A549 (cell line): ENCODE measurements at regions not wholly inside any gene's neighbourhood (a gene's known extent, or its start where the extent isn't known, plus 50 kb on each side); places are given as distances from the start of the nearest gene placed in this dataset.

Experiments
- ATAC-seq, 2 experiments: fragments of 200-7000 bp in 1 of 2; fragments of >200 bp in 1 of 2; cut with Nextera tagmentation in 1 of 2; cut with Tn5 transposase in 1 of 2; 3 replicates each; pipeline versions ENCODE4 v1.8.0 to v1.9.1; 2018 to 2020; ENCODE audit warnings: mild to moderate bottlenecking in 1 of 2, moderate library complexity in 1 of 2
- CTCF ChIA-PET: fragments of 300-600 bp; sonication (Branson Sonifier 250); formaldehyde crosslinking; extraction: SDS; loops from one replicate; lab custom pipeline; 2021; ENCODE audit warnings: antibody characterized with exemption, inconsistent platforms; lab: Yijun Ruan, JAX
- POLR2A ChIA-PET: fragments of 350-600 bp; formaldehyde crosslinking; extraction: SDS; loops from one replicate; lab custom pipeline; 2021; ENCODE audit warnings: antibody characterized with exemption, inconsistent platforms; lab: Yijun Ruan, JAX
- DNase-seq, 2 experiments: peaks; one replicate each; pipeline versions ENCODE4 v3.0.0 to v3.0.0-alpha.2; 2011 to 2016; ENCODE audit warnings: low read depth in 1 of 2, low spot score in 1 of 2
- FAIRE-seq: peaks from 2 replicates; lab custom pipeline; 2011; peaks lifted over from hg19 to GRCh38; lab: Jason Lieb, UNC
- H3K27ac ChIP-seq, 2 experiments: fragments of >200 bp; sonication (Bioruptor Twin); formaldehyde crosslinking; 3 replicates each; pipeline ENCODE4 v1.5.1; 2016 to 2017
- H3K4me1 ChIP-seq: fragments of >200 bp; sonication (Bioruptor Twin); formaldehyde crosslinking; 3 replicates; pipeline ENCODE4 v1.6.1; 2016
- H3K4me2 ChIP-seq: fragments of >200 bp; sonication (Bioruptor Twin); formaldehyde crosslinking; 3 replicates; pipeline ENCODE4 v1.6.1; 2016
- H3K4me3 ChIP-seq: fragments of >200 bp; sonication (Bioruptor Twin); formaldehyde crosslinking; 3 replicates; pipeline ENCODE4 v1.5.1; 2016
- H3K9me3 ChIP-seq: fragments of >200 bp; sonication (Bioruptor Twin); formaldehyde crosslinking; 3 replicates; pipeline ENCODE4 v1.6.1; 2016
- BCL3 ChIP-seq: fragments of >200 bp; sonication (Bioruptor Twin); formaldehyde crosslinking; IDR thresholded peaks from 3 replicates; pipeline ENCODE4 v1.6.1; 2016
- CBX8 ChIP-seq: fragments of 200-600 bp; sonication (generic); IDR thresholded peaks from 2 replicates; pipeline ENCODE4 v1.6.1; 2016
- EP300 ChIP-seq, 2 experiments: fragments of >200 bp; sonication (Bioruptor Twin); formaldehyde crosslinking; IDR thresholded peaks; 2 replicates in 1 of 2; 3 replicates in 1 of 2; pipeline ENCODE4 v1.6.1; 2016 to 2017
- FOSL2 ChIP-seq, 2 experiments: fragments of 450-650 bp in 1 of 2; fragments of >200 bp in 1 of 2; sonication (Bioruptor Twin) in 1 of 2; formaldehyde crosslinking; IDR thresholded peaks; 2 replicates each; pipeline versions ENCODE4 v1.5.0 to v1.6.1; 2016 to 2020; ENCODE audit warnings: mild to moderate bottlenecking in 1 of 2, moderate library complexity in 1 of 2
- FOXS1 ChIP-seq: fragments of 250-450 bp; sonication (Bioruptor Pico); IDR thresholded peaks from 2 replicates; pipeline ENCODE4 v1.5.0; 2020; ENCODE audit warnings: mild to moderate bottlenecking, moderate library complexity
- GATA3 ChIP-seq: IDR thresholded peaks from 2 replicates; pipeline ENCODE4 v1.6.1; 2012; ENCODE audit warnings: borderline replicate concordance
- HES2 ChIP-seq: fragments of >200 bp; sonication (Bioruptor Twin); formaldehyde crosslinking; IDR thresholded peaks from 2 replicates; pipeline ENCODE4 v1.6.1; 2016
- HMGXB4 ChIP-seq: fragments of 250-450 bp; sonication (Bioruptor Pico); IDR thresholded peaks from 2 replicates; pipeline ENCODE4 v1.5.0; 2021; ENCODE audit warnings: mild to moderate bottlenecking, moderate library complexity, borderline replicate concordance
- HOXB13 ChIP-seq: fragments of 250-450 bp; sonication (Bioruptor Pico); IDR thresholded peaks from 2 replicates; pipeline ENCODE4 v1.5.0; 2020; ENCODE audit warnings: low read depth, mild to moderate bottlenecking, moderate library complexity
- JUNB ChIP-seq: fragments of >200 bp; sonication (Bioruptor Twin); formaldehyde crosslinking; IDR thresholded peaks from 2 replicates; pipeline ENCODE4 v1.6.1; 2016
- POLR2AphosphoS2 ChIP-seq: conservative IDR thresholded peaks from 2 replicates; pipeline ENCODE4 v1.6.1; 2012; ENCODE audit warnings: low read length, improper control_type of control experiment, inconsistent platforms
- RARB ChIP-seq: fragments of 250-450 bp; sonication (Bioruptor Pico); IDR thresholded peaks from 2 replicates; pipeline ENCODE4 v1.8.0; 2021; ENCODE audit warnings: mild to moderate bottlenecking, moderate library complexity
- REST ChIP-seq: fragments of 200-600 bp; sonication (generic); IDR thresholded peaks from 2 replicates; pipeline ENCODE4 v1.6.1; 2016; ENCODE audit warnings: antibody characterized with exemption, mild to moderate bottlenecking, moderate library complexity
- RNF2 ChIP-seq: fragments of 200-600 bp; sonication (generic); IDR thresholded peaks from 2 replicates; pipeline ENCODE4 v1.6.1; 2016; ENCODE audit warnings: low read depth, mild to moderate bottlenecking, antibody characterized with exemption, moderate library complexity, borderline replicate concordance
- TFCP2L1 ChIP-seq: fragments of 250-450 bp; sonication (Bioruptor Pico); IDR thresholded peaks from 2 replicates; pipeline ENCODE4 v1.5.0; 2021; ENCODE audit warnings: mild to moderate bottlenecking
- TP53 ChIP-seq: fragments of 250-450 bp; sonication (Bioruptor Pico); IDR thresholded peaks from 2 replicates; pipeline ENCODE4 v1.5.0; 2021; ENCODE audit warnings: mild to moderate bottlenecking, moderate library complexity
- ZSCAN20 ChIP-seq: fragments of 250-450 bp; sonication (Bioruptor Pico); IDR thresholded peaks from 2 replicates; pipeline ENCODE4 v1.8.0; 2022; ENCODE audit warnings: mild to moderate bottlenecking, moderate library complexity
- WGBS: methylation state at CpG from one replicate; pipeline ENCODE4 v1.1.6; 2017; ENCODE audit errors: missing lambda C conversion rate; 5-methylcytosine and 5-hydroxymethylcytosine counted together
- TF ChIP-seq, protein P1 (sequence below): IDR thresholded peaks from 2 replicates; pipeline ENCODE4 v1.6.1; 2012

GRCh38 chr12:25352083-25352918 is 101.6 kb upstream of the KRAS start:
- DNase-seq = no peak

More at GRCh38 chr12:25352083-25352918, 101.6 kb upstream of the KRAS start:
- no peak for FAIRE-seq
- Histone ChIP-seq H3K4me2 (no peak overlapping the region), H3K27ac (no peak overlapping the region), H3K4me3 (no peak overlapping the region), H3K4me1 (peaks cover 12% of the 10 kb centered on the region; the same call in 2 of the 3 replicates), H3K9me3 (no peaks in the 10 kb centered on the region)
- ATAC-seq = no peak
- TF ChIP-seq TFCP2L1 (CRISPR knock-in tag) (no peak), FOSL2 (IDR thresholded peaks at IDR 0.05) (no peak), FOSL2 (CRISPR knock-in tag; IDR thresholded peaks at IDR 0.05) (no peak), CBX8 (no peak), BCL3 (no peak), RNF2 (no peak), FOXS1 (no peak), JUNB (no peak), POLR2AphosphoS2 (no peak), EP300 (IDR thresholded peaks at IDR 0.05) (no peak), HES2 (no peak), ZSCAN20 (CRISPR knock-in tag) (no peak), REST (no peak), GATA3 (no peak), RARB (CRISPR knock-in tag) (no peak), HMGXB4 (CRISPR knock-in tag) (no peak), HOXB13 (no peak), TP53 (CRISPR knock-in tag) (no peak)
- TF ChIP-seq, protein P1, sequence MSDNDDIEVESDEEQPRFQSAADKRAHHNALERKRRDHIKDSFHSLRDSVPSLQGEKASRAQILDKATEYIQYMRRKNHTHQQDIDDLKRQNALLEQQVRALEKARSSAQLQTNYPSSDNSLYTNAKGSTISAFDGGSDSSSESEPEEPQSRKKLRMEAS = no peak
- CTCF ChIA-PET = interaction anchor here (1.1 to 2.3 kb wide), 2 partner anchors 35 to 111 kb away, joined by 3 to 6 read pairs; no protein-coding TSS in a partner anchor
- POLR2A ChIA-PET = no interaction called here
- 58% methylated on average over 4 of the region's 4 CpGs for WGBS
